ENCODE measurements at regions not wholly inside any gene's neighbourhood (a gene's known extent, or its start where the extent isn't known, plus 50 kb on each side); places are given as distances from the start of the nearest gene placed in this dataset.
A peak's percentile ranks its signal among the peaks of the same experiment; 100 is the strongest.

DNA sequence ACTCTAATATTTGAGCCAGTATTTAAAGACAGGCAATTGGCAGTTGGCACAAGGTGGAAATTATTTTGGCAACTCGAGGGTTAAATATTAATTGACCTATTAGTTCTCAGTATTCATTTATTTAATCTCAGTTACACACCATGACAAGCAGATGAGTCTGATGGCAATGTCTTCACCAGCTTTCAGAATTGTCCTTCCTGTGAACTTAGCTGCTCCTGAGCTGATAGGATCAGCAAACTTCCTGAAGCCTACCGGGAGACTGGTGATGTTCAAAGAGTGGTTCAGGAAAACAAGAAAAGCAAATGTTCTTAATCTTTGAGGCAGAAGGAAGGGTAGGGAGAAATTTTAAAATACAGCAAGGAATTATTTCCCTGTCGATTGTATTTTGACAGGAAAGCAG lies 522.2 kb downstream of the SOX2 start:
- FAIRE-seq: no peak

DNA sequence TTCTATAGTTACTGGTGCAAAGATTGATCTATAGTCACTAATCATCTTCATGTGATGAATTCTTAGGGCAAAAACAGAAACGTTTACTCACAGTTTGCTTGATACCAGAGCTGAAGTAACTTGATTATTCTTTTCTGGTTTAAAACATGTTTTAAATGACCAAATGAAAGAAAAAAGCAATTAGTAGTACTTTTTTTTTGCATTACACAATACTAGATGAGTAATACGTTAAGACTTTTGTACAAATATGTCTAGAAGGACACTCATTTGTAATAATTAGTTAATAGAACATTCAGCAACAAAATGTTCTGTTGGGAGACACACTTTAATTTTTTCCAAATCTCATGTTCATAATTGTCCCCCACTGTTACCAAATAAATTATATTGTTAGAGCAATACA lies 523.2 kb downstream of the SOX2 start:
- FAIRE-seq: no peak

DNA sequence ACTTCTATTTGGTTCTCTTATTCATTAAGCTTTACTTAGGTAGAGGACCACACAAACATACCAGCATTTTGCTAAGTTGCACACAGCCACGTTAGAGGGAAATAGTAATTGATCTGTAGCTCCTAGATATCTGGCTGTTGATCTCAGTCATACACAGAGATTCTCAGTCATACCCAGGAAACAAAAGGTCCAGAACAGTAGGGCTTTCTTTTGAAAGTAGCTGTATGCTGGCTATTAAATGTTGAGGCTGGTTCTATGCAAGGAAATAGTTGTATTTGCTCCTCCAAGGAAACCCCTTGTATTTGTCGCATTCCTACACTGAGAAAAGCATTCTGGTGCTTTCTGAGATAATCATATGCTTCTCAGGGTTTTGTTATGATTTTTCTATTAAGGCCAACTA lies 523.8 kb downstream of the SOX2 start:
- FAIRE-seq: no peak

DNA sequence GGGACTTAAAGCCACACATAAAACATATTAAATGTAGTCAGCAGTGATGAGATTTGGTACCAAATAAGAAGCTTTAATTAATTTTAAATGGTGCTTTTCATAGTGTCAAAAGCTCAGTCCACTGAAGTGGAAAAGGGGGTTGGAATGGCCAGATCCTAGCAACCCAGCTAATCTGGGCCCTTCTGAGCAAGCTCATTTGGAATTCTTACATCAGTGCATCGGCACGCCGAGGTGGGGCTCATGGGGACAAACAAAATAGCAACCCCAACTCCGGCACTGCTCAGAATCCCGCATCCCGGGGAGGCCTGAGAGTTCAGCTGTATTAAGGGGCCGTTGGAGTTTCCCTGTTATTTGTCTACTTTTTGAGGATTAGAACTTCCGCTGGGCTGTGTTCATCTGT lies 526.4 kb downstream of the SOX2 start:
- no peak for FAIRE-seq

DNA sequence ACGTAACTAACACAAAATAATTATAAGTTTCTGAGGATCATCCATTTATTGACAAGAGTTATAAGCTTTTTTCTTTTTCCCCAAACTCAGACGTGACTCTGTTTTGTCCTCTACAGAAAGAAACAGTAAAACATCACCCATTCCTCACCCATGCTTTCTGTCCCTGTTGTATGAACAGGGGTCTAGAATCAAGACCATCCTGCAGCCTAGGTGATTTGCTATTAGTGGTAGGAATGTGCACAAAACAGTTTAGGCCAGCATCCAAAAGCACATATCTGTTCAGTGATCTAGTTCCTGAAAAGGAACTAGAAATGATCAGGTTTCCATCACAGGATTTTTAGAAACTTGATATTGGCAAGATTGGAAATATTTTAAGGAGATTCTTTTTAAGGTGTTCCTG lies 527.6 kb downstream of the SOX2 start:
- peak; percentile 62 for FAIRE-seq

DNA sequence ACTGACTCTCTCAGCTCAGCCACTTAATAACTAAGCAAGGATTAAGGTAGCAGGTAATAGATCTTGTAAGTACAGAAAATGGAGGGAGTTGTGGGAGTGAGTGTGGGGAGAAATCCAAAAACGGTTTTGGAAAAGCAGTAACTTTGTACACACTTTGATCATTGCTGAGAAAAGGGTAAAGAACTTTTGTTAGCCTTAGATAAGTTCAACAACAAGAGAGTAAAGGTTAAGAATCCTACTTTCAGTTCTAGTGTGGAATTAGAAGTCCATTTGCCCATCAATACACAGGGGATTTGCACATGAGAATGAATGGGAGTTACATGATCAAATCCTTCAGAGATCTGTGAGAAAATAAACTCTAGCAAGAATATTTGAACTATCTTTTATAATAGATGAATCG lies 528.7 kb downstream of the SOX2 start:
- no peak for FAIRE-seq

DNA sequence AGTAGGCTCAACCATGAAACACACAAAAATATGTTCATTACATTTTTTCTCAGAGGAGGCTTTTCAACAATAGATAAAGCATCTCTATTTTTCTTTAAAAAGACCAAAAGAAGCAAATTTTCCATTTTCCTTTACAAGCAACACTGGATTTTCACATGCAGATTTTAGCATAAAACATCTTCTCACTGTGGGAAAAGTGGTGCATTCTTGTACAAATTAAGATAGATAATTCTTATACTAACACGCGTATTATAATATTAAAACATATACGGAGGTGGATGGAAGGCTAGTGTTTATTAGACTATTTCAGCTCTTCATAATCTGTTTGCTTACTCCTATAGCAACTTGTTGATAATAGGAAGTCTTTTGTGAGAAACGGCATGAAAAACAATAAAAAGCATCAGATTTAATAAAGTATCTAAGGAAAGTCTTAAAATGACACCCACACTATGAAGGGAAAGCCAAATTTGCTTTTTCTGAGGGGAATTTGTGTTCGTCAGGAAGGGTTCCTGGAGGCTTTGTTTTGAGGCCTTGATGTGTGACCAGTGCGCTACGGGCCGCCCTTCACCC lies 529.6 kb downstream of the SOX2 start:
- peak; percentile 9 for FAIRE-seq

DNA sequence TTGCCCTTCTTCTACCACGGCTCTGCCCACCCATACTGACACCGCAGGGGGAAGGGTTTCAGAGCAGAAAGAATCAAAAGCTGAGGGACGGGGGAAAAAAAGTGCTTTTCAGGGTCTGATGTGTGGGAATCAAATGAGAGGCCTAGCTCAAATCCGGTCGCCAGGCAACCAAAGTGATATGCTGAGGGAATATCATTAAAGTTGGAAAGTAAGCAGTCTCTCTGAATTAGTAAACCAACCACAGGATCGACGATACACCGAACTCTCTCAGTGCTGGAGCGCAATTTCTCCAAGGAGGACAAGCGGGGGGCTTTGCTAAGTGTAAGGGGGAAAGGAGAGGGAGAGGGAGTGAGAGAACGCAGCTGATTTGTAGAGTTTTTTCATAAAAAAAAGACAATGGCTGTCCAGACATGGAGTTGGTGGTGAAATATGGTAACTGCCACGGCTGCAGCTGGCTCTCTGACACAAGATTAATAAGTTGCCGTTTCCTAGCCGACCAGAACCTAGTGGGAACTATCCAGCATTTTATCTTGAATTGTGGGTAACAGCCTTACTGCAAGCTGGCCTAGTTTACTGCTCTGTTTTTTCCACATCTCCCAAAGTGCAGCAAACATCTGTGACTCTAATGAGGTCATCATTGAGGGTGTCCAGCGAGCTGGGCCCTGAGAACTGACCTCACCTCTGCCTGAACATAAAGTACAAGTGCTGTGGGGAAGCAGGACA lies 530.2 kb downstream of the SOX2 start:
- FAIRE-seq: no peak

DNA sequence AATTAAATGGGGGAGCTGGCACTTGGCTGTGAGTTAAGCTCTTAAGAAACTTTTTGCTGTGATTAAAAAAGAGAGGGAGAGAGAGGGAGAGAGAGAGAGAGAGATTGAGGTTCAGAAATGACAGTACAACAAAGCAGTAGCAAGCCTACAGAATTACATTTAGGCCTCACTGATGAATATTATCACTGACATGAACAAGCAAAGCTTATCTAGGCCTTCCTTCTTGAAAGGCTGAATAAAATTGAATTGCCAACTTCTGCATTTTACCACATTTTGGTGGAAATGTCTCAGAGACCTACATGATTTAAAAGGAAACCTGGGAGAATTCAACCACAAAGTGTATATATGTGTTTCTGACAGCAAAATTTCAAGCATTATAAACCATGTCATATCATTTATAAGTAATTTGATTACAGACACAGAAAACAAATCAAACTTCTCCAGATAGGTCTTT lies 530.8 kb downstream of the SOX2 start:
- FAIRE-seq: no peak

DNA sequence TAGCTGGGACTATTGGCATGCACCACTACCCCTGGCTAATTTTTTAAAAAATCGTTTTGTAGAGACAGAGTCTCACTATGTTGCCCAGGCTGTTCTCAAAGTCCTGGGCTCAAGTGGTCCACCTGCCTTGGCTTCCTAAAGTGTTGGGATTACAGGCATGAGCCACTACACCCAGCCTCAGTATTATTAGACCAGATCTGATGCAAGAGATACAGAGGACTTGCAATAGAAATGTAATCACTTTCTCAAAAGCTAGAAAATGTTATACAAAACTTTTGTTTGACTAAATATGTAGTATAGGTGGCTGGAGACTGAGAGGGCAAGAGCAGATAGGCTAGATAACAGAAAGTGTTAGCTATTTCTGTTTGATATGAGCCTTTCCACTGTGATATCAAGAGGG lies 531.9 kb downstream of the SOX2 start:
- no peak for FAIRE-seq

DNA sequence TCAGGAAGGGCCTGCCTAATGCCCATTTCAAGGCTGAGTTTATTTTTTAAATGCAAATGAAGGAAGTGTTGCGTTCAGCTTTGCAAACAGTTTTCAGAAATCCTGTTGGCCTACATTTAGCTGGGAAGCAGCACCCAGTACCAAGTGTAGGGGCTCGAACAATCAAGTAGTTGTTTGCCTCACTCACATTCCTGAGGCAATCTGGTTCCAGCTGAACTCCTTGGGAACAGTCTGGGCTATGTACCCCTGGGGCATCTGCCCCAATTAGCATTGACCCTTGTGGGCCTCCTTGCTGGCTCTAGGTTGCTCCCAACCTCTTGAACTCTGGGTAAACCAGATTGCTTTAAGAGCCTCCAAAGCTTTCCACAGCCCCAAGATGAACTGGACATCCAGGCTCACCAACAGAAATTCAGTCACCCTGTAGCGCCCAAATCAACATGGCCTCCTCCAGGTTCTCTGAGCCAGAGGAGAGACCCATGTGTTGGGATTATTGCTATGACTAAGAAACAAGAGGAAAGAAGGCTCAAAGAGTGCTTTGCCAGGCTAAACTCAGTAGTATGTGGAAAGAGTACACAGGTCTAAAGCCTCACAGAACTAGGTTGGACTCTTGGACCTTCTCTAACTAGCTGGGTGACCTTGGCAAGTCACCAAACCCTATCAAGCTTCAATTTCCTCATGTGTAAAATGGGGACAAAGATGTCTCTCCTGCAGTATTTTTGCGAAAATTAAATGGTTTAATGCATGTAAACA lies 532.7 kb downstream of the SOX2 start:
- FAIRE-seq: no peak

DNA sequence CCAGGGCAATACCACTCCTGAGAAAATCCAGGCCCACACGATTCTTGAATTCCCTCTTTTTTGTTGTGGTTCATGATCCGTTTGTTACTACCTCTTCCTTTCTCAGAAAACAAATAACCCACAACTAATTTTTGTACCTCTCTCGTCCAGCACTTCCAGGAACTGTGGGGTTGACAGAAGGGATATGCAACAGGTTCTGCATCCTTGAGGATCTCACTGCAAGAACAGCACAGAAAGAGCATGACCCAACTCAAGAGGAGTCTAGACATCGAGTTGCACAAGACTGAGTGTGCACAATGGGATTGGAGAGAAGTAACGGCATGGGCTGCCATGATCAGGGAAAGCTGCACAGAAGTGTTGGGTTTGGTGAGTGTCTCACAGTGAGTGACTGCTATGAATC lies 533.3 kb downstream of the SOX2 start:
- FAIRE-seq: no peak

DNA sequence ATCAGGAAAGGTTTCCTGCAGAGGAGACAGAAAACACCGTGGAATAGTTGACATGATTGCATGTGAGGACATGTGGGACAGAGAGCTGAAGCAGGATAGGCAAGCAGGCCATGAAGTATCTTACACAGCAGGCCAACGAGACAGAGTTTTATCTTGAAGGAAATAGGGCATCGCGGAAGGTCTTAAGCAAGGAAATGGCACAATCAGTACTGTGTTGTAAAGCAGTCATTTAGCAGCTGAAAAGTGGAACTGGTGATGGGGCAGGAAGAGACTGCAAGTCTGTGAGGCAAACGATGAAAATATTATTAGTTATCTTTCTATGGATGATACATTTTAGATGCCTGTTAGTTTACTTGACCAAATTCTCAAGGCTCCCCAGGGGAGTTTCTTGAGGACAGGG lies 535.1 kb downstream of the SOX2 start:
- no peak for FAIRE-seq

DNA sequence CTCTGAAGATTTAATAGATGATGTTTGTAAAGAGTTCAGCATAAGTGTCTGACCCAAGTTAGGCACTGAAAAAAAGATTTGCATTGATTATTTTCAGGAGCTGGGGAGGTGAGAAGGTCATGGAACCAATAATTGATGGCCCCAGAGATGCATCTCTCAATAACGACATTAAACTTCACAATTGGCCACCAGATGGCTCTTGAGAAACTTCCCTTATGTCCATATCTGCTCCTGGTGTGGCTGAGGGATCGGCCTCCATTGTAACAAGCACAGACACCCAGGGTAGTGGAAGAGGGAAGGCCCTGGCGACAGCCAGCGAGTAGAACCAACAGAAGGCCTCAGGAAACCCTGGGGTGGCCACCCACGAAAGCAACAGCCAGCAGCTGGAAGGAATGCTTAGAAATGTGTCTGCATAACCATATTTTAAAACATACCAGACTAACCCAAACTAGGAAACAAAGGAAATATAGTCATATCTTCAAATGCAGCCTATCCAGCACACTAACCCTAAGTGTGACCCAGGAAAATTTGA lies 536.7 kb downstream of the SOX2 start:
- FAIRE-seq: no peak

DNA sequence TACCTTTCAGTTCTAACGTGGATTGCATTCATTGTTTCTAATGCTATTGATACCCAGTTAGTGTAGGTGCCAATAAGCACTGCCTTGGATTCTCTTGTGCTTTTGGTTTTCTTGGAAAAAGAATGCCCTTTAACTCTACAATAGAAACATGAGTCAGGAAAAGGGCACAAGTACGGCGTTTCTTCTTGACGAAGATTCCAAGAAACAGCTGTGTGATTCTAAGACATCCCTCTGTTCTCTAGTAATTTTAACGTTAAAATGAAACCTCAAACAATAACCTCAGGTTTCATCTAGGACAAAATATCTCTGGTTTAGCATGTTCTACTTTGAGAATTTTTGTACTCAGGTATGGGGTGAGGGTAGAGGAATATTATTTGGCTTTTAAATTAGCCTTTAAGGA lies 540.5 kb upstream of the ATP11B start:
- no peak for FAIRE-seq

DNA sequence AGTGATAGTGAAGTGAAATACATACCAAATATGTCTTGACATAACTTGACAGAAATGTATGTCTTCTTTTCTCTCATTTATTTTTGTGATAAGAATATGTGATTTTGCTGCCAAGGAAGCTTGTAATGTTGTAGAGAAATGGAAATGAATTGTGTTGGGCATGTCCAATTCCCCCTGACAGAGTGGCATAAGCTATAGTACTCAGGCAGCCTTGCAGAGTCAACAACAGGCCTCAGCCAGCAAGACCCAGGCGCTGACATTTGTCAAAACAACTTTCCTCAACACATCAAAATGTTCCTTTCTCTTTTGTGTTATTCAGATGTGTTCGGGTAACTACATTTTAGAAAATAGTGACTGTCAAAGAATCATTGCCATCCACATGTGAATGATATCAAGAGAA lies 538.1 kb upstream of the ATP11B start:
- FAIRE-seq: no peak

DNA sequence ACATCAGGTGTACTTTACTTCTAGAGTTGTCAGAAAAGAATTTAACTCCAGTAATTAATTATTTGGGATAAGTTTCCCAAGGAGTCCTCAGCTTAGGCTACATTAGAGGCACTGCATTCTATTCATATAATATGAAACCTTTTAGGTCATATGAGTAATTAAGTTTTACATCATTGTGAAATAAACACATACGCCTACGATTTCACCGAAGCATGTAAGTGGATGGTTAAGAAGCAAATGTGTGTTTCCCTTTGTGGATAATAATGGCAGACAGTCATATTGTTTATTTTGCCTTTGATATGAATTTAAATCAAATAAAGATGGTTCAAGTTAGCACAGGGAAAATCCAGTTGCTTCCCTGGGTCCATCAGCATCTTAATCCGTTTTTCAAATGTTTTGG lies 535.9 kb upstream of the ATP11B start:
- no peak for FAIRE-seq

DNA sequence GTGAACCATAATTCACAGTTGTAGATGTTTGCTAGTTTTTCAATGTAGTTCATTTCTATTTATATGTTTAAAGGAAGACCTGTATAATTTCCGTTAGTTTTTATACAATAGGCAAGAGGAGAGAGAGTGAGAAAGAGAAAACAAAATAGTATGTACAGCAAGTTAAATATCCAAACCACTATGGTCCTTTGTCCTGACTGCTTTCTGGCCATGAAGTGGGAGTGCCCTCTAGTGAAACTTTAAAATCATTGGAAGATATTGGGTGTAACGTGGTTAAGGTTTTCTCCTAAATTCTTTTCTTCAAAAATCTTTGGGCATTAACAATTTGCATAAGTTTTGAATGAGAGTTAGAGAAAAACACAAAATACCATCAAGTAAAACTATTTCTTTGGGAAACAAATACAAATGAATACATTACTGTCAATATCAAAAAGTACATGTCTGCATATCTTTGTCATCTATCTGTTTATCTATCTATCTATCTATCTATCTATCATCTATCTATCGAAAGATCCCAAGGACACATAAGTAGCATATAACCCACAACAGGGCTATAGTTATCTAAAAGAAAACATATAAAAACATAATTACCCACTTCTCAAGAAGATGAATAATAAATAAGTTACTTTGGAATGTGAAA lies 534.6 kb upstream of the ATP11B start:
- peak; percentile 95 for FAIRE-seq

DNA sequence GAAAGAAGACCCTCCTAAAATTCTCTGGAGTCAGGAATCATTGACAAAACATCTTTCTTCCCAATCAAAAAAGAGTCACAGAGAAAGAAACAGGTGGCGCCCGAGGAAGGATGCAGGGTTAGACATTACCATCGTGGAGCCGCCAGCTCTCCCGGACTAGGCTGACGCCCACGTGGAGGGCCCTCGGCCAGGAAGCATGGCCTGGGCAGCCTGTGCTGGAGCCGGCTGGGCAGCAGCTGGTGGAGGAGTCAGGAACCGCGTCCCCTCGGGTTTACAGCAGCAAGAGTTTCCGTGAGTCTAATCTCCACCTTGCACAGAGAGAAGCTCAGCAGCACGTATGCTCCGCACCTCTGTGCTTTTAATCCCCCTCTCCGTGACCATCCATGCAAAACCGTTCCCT lies 533.7 kb upstream of the ATP11B start:
- no peak for FAIRE-seq

DNA sequence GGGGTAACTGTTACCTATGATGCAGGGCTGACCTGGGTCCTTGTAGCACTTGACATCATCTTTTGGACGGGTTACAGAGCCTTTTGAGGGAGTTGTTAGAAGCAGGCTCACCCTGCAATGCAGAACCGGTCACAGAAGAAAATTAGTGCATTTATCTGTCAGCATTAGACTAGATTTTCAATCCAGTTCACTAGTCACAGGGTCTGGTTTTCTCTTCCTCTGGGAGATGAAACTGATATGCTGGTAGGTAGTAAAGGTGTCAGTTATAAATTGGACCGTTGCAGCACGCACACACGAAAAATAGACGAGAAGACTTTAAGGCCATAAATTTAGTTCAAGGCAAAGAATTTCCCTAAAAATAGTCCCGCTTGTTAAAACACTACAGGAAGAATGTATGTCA lies 532.3 kb upstream of the ATP11B start:
- FAIRE-seq: no peak

DNA sequence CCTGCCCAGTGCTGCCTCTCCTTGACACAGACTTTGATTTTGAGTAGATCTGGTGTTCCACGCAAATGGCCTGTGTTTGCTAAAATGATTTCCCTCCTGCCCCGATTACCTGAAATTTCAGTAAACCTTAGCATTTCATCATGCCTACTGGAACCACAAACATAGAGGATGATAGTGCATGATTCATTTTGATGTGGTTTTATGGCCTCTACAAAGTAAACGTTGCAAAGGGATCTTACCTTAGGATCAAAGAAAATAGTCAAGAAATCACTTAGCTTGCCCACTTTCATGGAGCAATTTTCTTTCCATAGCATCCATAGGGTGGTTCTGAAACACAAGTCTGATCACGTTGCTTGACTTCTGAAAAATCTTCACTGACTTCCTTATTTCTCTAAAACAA lies 524.6 kb upstream of the ATP11B start:
- FAIRE-seq: no peak

DNA sequence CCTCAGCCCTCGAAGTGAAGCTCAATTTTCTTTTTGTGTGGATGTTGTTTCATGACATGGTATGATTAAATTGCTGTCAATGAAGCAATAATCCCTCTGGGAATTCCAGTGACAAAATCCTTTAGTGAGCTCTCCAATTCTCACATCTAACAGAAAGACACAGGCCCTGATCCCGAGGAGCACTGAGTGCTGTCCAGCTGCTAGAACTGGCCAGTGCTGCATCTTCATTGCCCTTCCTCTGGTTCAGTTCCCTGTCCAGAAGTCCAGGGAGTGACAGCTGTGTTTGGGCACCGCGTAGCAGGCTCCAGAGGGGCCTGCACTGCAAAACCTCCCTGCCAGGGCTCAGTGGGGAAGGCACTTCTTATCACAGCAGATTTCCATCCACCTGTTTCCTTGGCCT lies 516.8 kb upstream of the ATP11B start:
- no peak for FAIRE-seq

DNA sequence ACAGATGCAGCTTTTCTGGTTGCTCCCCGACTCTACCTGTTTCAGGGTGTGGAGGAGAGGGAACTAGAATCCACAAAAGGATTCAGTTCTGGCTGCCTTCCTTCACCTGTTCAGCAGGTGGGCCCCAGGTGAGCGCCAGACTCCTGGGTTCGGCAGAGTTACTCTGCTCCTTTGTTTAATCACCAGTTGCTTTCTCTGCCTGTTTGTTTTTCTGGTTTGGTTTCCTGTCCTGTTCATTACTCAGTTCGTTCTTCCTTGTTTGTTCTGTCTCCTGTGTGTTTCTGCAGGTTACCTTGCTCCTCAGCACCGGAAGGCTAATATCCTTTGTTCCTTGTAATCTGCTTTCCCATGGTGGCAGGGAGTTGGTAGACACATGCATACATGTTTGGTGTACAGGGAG lies 508.5 kb upstream of the ATP11B start:
- FAIRE-seq: no peak

DNA sequence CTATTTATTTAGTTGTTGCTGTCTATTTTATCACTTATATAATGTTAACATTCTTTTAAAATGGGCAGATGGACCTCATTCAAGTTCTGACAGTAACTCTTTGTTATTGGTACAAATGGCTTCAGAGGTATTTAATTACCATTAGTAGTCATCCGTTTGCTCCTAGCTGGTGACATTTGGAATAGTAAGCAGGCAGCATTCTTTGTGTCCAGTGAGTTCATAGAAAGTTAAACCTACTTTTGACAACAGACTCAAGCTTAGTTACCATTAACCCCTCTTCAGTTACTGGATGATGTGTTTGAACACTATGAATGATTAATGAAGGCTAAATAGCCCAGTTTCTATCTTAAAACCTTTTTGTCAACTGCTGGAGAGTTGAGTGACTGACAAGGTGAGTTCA lies 500.7 kb upstream of the ATP11B start:
- no peak for FAIRE-seq
